IPS-18c (cell line): ENCODE measurements at regions not wholly inside any gene's neighbourhood (a gene's known extent, or its start where the extent isn't known, plus 50 kb on each side); places are given as distances from the start of the nearest gene placed in this dataset.

ENCODE experiments used
- H3K4me3 ChIP-seq: 2 replicates; pipeline ENCODE4 v1.7.0; 2013; ENCODE audit warnings: low read depth, mild to moderate bottlenecking, low read length, moderate library complexity; ENCODE audit not compliant: insufficient read depth
- H3K9me3 ChIP-seq: one replicate; pipeline ENCODE4 v1.6.1; 2013; ENCODE audit warnings: mild to moderate bottlenecking, low read length, moderate library complexity; ENCODE audit not compliant: control insufficient read depth, insufficient read depth

DNA sequence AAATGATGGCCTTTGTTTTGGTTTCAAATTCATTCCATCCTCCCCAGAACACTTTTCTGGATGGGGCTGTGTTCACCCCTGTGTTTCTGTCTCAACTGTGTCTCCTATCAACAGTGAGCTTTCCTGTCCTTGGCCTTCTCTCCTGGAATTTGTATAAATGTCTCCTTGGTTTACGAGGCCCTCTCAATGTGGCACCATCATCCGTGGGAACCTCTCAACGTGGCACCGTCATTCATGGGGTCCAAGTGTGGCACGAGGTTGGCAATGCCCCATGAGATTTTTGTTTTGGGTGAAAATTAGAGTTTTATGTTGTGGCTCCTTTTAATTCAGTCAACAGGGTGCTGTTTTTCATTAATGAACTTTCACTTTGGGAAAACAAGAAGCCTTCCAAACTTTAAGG, 280.7 kb upstream of the SALL3 start:
- H3K4me3 ChIP-seq: no peak overlapping the region

GRCh38 chr18:78699499-78699898, 280.1 kb upstream of the SALL3 start:
- no peak overlapping the region for H3K4me3 ChIP-seq
- H3K9me3 ChIP-seq: no peaks in the 10 kb centered on the region

More for the DNA sequence above, 280.7 kb upstream of the SALL3 start:
- no peaks in the 10 kb centered on the region for H3K9me3 ChIP-seq

DNA sequence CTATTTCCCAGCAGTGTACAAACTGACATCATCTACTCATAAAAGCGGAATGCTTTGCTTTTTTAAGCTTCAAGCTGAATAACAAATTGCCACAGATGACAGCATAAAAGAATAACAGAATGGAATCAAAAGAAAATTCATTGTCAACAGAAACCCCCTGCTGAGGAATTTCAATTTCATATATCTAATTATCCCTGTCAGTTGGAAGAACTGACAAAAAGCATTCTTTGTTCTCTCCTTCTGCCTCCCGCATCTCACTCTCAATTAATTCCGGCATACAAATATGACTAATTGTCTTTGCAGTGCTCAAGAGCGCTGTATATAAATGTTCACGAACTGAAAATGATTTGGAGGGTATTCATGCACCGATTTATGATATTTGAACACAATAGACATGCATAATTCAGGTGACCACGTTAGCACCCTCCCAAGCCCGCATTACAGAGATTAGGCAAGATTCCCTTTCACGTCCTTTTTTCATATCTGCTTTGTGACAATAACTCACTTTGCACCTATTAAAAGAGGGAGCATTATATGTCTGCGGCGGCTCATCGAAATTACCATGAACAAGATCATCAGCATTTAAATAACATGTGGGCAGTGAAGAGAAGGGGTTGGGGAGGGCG, 277.7 kb upstream of the SALL3 start:
- H3K4me3 ChIP-seq: no peak overlapping the region
- H3K9me3 ChIP-seq: no peaks in the 10 kb centered on the region

DNA sequence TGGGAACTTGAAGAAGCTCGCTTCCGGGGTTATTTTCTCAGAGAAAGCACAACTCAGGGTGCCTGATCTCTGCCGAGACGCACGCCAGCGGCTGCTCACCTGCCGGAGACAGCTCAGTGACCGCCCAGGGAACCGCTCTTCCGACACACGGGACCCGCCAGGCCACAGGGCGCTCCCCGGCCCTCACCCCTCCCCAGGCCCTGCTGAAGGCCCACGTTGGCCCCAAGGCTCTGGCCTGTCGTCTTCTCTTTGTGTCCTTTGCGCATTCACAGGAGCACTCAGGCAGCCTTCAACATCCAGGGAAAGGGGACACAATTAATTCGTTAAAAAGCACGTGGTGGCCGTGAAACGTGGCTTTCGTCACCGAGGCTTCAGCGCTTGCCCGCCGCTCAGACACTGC, 276.3 kb upstream of the SALL3 start:
- H3K9me3 ChIP-seq: no peaks in the 10 kb centered on the region
- H3K4me3 ChIP-seq: no peak overlapping the region

DNA sequence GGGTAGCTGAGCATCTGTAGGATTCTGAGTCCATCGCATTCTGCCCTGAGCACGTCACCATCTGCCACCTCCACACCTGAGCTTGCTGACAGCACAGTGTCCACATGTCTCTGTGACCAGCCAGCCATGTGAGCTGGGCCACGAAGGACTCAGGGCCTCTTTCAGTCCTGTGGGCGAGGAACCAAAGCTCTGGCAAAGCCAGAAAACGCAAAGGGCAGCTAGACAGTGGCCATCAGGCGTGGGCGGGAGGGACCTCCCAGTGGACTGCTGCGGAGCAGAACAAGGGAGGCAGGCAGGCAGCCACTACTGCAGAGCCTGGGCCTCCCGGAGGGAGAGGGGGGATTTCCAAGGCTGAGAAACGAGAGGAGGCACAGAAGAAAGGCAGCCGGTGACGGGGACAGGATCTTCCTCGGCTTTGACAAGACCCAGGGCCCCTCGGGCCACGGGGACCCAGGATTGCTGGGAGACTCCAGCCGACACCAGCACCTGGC, 274.6 kb upstream of the SALL3 start:
- no peak overlapping the region for H3K4me3 ChIP-seq
- peaks cover 3% of the 10 kb centered on the region for H3K9me3 ChIP-seq

DNA sequence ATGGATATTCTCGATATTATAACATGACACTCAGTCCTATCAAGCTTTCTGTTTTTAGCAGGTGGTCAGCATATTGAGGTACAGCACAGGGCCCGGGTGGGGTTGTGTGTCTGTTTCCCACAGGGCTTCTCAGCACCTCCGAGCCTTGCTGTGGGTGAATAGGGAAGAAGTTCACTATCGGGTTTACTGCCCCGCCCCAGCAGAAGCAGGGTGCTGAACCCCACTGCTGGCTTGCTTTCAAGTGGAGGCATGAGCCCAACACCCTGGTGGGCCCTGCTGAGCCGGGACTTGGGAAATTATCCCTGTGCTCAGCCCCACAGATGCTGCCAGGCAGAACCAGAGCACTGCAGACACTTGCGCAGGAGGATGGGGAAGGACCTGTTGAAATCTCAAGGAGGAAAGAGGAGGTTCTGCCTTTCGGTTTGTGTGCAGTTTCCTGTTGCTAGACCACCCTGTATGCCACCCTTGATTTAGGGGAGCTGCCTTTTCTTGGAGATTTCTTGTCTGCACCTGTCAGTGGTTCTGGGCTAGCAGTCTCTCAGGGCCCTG, 270.3 kb upstream of the SALL3 start:
- no peak overlapping the region for H3K4me3 ChIP-seq
- peaks cover 3% of the 10 kb centered on the region for H3K9me3 ChIP-seq

DNA sequence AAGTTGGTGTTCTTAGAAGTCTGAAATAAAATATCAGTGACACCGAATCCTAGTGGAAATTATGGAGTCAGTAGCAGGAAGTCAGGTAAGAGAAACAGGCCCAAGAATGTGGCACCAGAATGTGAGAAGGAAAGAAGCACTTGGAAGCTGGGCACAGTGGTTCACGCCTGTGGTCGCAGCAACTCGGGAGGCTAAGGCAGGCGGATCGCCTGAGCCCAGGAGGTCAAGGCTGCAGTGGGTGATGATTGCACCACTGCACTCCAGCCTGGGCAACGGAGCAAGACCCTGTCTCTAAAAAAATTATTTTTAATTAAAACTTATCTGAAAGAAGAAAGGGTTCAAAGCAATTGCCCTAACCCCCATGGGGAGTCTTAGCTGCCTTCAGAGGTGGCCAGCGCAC, 268.3 kb upstream of the SALL3 start:
- Histone ChIP-seq H3K4me3 (no peak overlapping the region), H3K9me3 (peaks cover 3% of the 10 kb centered on the region)

- no peak overlapping the region for H3K4me3 ChIP-seq
- peaks cover 3% of the 10 kb centered on the region for H3K9me3 ChIP-seq
Observed at GRCh38 chr18:78711971-78712370, 267.6 kb upstream of the SALL3 start.

DNA sequence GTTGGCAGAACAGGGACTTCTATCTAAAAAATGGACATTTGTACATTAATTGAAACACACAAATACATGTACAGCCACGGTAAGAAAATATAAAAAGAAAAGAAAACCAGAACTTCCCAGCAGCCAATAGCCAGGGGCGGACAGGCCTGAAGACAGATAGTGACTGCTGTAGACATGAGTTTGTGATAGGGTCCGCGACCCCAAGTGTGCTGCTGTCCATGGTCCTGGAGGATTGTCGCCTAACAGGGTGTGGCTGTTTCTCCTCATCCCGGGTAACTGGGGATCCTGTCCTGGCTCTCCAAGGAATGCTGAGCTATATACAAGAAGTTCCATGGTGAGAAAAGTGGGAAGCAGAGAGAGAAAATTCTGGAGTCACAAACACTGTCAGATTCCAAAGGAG, 266.5 kb upstream of the SALL3 start:
- peaks cover 3% of the 10 kb centered on the region for H3K9me3 ChIP-seq
- H3K4me3 ChIP-seq: no peak overlapping the region

DNA sequence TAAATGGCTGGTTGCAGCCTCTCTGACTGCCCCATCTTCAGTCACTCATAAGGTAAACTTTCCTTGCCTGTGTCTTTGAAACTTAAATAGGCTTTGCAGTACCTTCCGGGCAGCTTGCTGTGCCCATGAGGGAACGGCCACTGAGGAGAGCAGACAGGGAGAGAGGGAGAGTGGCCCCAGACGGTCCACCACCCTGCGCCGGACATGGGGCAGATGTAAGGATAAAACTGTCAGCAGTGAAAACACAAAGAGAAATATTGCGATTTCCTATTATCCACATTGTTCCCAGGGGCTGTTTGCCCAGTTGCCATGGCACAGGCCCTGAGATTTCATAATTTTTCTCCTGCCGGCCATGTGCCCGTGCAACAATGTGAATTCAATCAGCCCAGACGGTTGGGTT, 265.9 kb upstream of the SALL3 start:
- Histone ChIP-seq H3K4me3 (no peak overlapping the region), H3K9me3 (no peaks in the 10 kb centered on the region)

DNA sequence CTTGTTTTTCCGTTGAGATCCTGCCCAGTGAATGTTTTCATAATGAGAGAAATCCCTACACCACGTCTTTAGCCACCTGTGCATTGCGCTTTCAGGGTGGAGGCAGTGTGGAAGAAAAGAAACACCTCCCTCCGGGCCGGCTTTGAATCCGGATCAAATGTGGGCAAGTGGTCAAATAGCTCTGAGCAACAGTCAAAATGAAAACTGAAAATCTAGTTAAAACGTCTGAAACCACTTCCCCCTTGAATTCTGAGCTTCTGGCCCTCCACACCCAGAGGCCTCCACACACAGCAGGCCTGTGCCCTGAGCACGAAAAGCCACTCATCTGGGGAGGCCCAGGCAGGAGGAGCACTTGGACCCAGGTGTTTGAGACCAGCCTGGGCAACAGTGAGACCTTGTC, 263.6 kb upstream of the SALL3 start:
- no peak overlapping the region for H3K4me3 ChIP-seq

DNA sequence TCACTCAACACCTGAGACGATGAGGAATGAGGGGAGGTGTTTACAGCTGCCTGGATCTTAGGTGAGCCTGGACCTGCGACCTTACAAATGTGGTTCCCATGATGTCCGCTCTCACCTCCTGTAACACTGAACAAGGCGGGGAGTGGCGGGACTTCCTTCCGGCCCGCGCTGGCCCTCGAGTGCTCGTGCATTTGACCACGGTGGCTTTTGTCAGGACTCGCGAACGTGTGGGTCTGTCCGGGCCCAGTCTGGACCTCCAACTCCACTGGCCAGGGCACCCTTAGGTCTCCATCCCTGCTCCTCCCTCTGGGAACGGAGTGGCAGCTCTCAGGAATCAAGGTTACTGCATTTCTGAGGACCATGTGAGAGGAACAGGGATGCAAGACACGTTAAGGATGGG, 263.0 kb upstream of the SALL3 start:
- no peaks in the 10 kb centered on the region for H3K9me3 ChIP-seq
- no peak overlapping the region for H3K4me3 ChIP-seq

More for the DNA sequence above, 263.6 kb upstream of the SALL3 start:
- H3K9me3 ChIP-seq: no peaks in the 10 kb centered on the region

- no peak overlapping the region for H3K4me3 ChIP-seq
- no peaks in the 10 kb centered on the region for H3K9me3 ChIP-seq
Observed at GRCh38 chr18:78717051-78717765, 262.4 kb upstream of the SALL3 start.

DNA sequence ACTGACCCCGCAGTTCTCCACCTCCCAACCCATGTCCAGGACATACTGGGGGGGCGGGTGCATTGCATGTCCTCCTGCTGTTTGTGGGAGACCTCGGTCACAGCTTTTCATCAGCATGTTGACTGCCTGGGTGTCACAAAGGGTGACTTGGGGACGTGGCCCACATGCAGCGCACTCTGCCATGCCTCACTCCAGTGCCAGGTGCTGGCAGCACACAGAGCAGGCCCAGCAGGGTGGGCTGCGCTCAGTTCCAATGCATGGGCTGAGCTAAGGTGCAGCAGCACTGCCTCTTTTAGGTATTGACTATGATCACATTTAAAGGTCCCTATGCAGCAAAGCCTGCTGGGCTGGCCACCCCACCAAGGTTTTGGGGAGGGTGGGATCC, 261.9 kb upstream of the SALL3 start:
- Histone ChIP-seq H3K9me3 (no peaks in the 10 kb centered on the region), H3K4me3 (no peak overlapping the region)

- H3K4me3 ChIP-seq: no peak overlapping the region
- H3K9me3 ChIP-seq: peaks cover 2% of the 10 kb centered on the region
Observed at GRCh38 chr18:78719821-78720220, 259.8 kb upstream of the SALL3 start.

DNA sequence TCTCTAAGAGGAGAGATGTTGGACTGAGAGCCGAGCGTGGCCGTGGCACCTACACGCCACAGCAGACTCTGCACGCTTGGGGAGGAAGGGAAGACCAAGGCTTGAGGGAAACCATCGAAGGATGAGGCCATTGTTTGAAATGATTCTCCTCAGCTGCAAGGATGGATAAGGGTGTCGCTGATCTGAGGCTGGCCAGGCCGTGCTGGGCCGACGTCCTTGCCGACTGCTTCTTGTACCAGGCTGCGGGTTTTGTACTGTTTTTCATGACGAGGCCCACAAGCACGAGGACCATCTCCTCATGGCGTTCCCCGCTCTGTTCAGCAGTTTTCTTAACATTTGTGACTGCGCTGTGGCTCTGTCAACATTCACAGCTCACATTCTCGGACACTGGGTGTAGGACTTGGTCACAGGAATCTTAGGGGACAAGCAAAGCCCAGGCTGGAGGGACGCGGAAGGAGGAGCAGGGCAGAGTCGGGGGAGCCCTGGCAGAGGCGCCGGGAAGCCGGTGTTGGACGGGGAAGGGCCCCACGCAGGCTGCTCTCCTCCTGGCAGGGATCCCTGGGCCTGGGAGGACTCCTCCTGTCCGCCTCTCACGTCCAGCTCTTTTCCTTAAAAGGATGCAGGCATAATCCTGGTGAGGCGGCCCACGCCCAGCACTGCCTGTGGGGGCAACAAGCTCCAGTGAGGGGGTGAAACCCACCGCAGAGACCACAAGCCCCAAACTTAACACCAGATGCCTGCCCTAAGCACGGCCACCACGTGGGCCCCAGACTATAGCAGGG, 259.0 kb upstream of the SALL3 start:
- 0 out of 2 replicates have a peak overlapping the region, but pooled peaks have one; percentile 20 for H3K4me3 ChIP-seq

DNA sequence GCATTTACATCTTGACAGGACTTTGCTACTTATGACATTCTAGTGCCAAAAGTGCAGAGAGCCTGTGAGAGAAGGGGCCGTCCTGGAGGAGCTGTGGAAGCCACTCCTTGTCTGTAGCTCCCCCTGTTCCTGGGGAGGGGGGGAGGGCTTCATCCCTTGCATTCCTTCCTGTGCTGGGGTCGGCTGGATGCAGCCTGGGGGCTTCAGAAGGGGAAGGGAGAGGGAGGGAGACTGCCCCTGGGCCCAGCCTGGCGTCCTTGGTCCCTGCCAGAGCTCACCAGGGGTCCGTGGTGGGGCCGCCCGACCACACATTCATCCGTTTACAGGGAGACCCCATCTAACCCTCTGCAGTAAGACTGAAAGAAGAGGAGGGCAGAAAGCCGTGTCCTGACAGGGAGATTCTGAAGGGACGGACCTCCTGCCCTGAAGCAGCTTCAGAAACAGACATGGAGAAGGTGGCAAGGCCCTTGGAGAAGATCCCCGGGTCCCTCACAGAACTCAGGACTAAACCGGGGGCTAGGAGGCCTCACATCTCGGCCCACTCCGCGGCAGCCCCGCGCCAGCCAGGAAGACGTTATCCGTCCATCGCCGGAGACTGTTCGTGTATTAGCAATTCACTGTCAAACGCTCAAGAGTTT, 258.3 kb upstream of the SALL3 start:
- Histone ChIP-seq H3K4me3 (0 out of 2 replicates have a peak overlapping the region, but pooled peaks have one; percentile 20), H3K9me3 (peaks cover 2% of the 10 kb centered on the region)

More for the DNA sequence above, 259.0 kb upstream of the SALL3 start:
- H3K9me3 ChIP-seq: peaks cover 2% of the 10 kb centered on the region
